Mesothelial cell of epicardium (in vitro differentiated cells): ENCODE measurements at regions not wholly inside any gene's neighbourhood (a gene's known extent, or its start where the extent isn't known, plus 50 kb on each side); places are given as distances from the start of the nearest gene placed in this dataset.

ENCODE experiments used
- DNase-seq, 2 experiments: peaks; one replicate each; pipeline ENCODE4 v3.0.0; 2021; ENCODE audit warnings: low spot score in 2 of 2; ENCODE audit not compliant: unreplicated experiment in 2 of 2
- H3K27ac Mint-ChIP-seq: 2 replicates; pipeline ENCODE4 v1.8.0; 2021; ENCODE audit warnings: mixed read lengths
- H3K27me3 Mint-ChIP-seq: 2 replicates; pipeline ENCODE4 v1.8.0; 2021; ENCODE audit warnings: low read depth, mixed read lengths
- H3K36me3 Mint-ChIP-seq: 2 replicates; pipeline ENCODE4 v1.8.0; 2021; ENCODE audit warnings: mixed read lengths
- H3K4me1 Mint-ChIP-seq: 2 replicates; pipeline ENCODE4 v1.8.0; 2021; ENCODE audit warnings: mixed read lengths
- H3K4me3 Mint-ChIP-seq: 2 replicates; pipeline ENCODE4 v1.8.0; 2021; ENCODE audit warnings: mild to moderate bottlenecking, moderate library complexity, mixed read lengths
- H3K9me3 Mint-ChIP-seq: 2 replicates; pipeline ENCODE4 v1.8.0; 2021; ENCODE audit warnings: mixed read lengths
- CTCF ChIP-seq: fragments of 200-600 bp; sonication (generic); IDR thresholded peaks from one replicate; pipeline ENCODE4 v1.5.0; 2021; ENCODE audit warnings: antibody characterized with exemption; ENCODE audit not compliant: unreplicated experiment

- H3K4me1 Mint-ChIP-seq: no peaks in the 10 kb centered on the region
Observed at GRCh38 chr2:18083806-18084205, 205.3 kb downstream of the KCNS3 start.

DNA sequence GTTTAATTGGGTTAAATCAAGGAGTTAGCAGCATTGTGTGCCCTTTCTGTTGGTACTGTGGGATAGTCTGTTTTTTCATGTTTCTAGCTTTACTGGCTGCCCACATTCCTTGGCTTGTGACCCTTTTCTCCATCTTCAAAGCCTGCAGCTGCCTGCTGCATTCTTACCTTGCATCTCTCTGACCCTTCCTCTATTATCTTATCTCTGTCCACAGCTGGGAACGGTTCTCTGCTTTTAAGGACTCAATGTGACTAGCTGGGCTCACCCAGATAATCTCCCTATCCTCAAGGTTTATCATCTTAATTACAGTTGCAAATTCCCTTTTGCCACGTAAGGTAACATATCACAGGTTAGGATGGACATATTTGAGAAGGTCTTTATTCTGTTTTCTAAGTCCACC, 199.7 kb downstream of the KCNS3 start:
- Mint-ChIP-seq H3K9me3 (peaks cover 22% of the 10 kb centered on the region), H3K27me3 (peaks cover 9% of the 10 kb centered on the region), H3K4me1 (peaks cover 2% of the 10 kb centered on the region), H3K4me3 (no peak overlapping the region), H3K36me3 (no peaks in the 10 kb centered on the region), H3K27ac (no peak overlapping the region)
- TF ChIP-seq CTCF: no peak
- DNase-seq: no peak

More at GRCh38 chr2:18083806-18084205, 205.3 kb downstream of the KCNS3 start:
- peaks cover 5% of the 10 kb centered on the region for H3K27me3 Mint-ChIP-seq
- no peak overlapping the region for H3K4me3 Mint-ChIP-seq
- H3K27ac Mint-ChIP-seq: no peak overlapping the region
- H3K9me3 Mint-ChIP-seq: peaks cover 30% of the 10 kb centered on the region
- no peak for DNase-seq
- TF ChIP-seq CTCF: no peak
- no peaks in the 10 kb centered on the region for H3K36me3 Mint-ChIP-seq

DNA sequence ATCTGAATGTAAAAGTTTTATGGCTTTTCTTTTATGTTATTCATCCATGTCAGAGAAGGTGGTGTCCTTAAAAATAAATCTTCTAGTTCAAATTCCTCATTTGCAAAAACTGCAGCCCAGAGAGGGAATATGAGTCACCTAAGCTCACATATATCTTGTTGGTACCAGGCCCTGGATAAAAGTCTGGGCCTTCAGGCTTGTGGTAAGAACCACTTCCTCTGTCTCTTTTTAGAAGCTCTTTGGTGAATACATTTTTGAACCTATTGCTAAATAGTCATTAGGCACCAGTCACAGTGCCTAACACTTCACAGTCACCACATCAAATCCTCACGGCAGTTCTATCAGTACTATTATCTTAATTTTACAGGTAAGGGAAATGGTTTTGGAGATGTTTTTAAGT, 199.2 kb downstream of the KCNS3 start:
- Mint-ChIP-seq H3K4me3 (no peak overlapping the region), H3K36me3 (no peaks in the 10 kb centered on the region), H3K4me1 (peaks cover 2% of the 10 kb centered on the region), H3K27ac (no peak overlapping the region), H3K9me3 (peaks cover 22% of the 10 kb centered on the region), H3K27me3 (peaks cover 14% of the 10 kb centered on the region)
- no peak for DNase-seq
- TF ChIP-seq CTCF: no peak

DNA sequence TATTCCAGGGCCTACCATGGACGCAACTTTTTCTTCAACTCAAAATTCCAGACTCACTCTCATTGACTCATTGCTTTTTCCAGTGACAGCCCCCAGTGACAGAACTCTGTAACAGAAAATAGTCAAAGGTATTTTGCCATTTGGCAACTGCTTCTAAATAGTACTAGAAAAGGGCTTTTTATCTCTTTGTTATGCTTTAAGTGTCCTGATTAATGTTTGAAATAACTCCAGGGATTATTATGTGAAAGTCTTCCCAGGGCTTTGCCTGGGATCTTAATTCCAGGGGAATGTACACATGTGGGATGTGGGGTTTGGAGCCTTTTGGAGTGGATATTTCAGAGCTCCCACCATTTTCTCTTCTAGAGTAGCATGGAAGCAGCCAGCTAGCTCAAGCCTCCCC, 198.8 kb downstream of the KCNS3 start:
- H3K27me3 Mint-ChIP-seq: peaks cover 18% of the 10 kb centered on the region
- no peaks in the 10 kb centered on the region for H3K36me3 Mint-ChIP-seq
- peaks cover 19% of the 10 kb centered on the region for H3K9me3 Mint-ChIP-seq
- no peak overlapping the region for H3K27ac Mint-ChIP-seq
- no peak for DNase-seq
- H3K4me3 Mint-ChIP-seq: no peak overlapping the region
- no peak for TF ChIP-seq CTCF
- peaks cover 2% of the 10 kb centered on the region for H3K4me1 Mint-ChIP-seq

DNA sequence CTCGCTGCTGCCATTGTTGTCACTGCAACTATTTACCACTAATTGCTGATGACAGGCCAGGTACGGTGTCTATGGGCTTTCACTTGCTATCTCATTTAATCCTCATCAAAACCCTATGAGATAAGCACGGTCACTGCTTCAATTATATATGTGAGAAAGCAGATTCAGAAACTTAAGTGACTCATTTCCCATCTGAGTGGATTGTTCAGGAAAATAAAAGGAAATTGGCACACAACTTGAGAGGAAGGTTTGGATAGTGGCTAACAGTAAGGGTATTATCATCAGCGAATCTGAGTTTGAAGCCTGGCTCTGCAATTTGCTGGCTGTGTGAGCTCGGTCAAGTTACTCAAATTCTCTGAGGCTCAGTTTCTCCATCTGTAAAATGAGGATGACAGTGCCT, 196.0 kb downstream of the KCNS3 start:
- no peak for DNase-seq
- Mint-ChIP-seq H3K27ac (no peak overlapping the region), H3K36me3 (no peaks in the 10 kb centered on the region), H3K27me3 (peaks cover 29% of the 10 kb centered on the region), H3K9me3 (peaks cover 12% of the 10 kb centered on the region), H3K4me3 (no peak overlapping the region), H3K4me1 (peaks cover 2% of the 10 kb centered on the region)
- no peak for TF ChIP-seq CTCF

GRCh38 chr2:18073601-18074000, 195.1 kb downstream of the KCNS3 start:
- H3K36me3 Mint-ChIP-seq: no peaks in the 10 kb centered on the region
- H3K27ac Mint-ChIP-seq: no peak overlapping the region
- H3K4me3 Mint-ChIP-seq: no peak overlapping the region
- peaks cover 5% of the 10 kb centered on the region for H3K4me1 Mint-ChIP-seq
- no peak for DNase-seq
- peaks cover 29% of the 10 kb centered on the region for H3K27me3 Mint-ChIP-seq
- no peak for TF ChIP-seq CTCF
- H3K9me3 Mint-ChIP-seq: peaks cover 4% of the 10 kb centered on the region
